Transverse colon (tissue), 3 donors: ENCODE measurements at regions not wholly inside any gene's neighbourhood (a gene's known extent, or its start where the extent isn't known, plus 50 kb on each side); places are given as distances from the start of the nearest gene placed in this dataset.

Experiments used
- CTCF ChIP-seq, 5 experiments: fragments of 200-600 bp in 3 of 5; fragments of 450-650 bp in 2 of 5; sonication (generic) in 3 of 5; IDR thresholded peaks; 1 replicate in 2 of 5; 2 replicates in 3 of 5; pipeline ENCODE4 v1.5.1; 2016 to 2017; ENCODE audit warnings: antibody characterized with exemption in 5 of 5, inconsistent platforms in 3 of 5, mild to moderate bottlenecking in 2 of 5, moderate library complexity in 1 of 5
- POLR2A ChIP-seq: fragments of 450-650 bp; IDR thresholded peaks from one replicate; pipeline ENCODE4 v1.6.1; 2016; ENCODE audit warnings: antibody characterized with exemption, mild to moderate bottlenecking, moderate library complexity

GRCh38 chr18:2060086-2060485, 511.2 kb downstream of the METTL4 start:
- no peak for TF ChIP-seq CTCF (IDR thresholded peaks at IDR 0.05)
- TF ChIP-seq POLR2A: no peak
